Osteocyte (in vitro differentiated cells): ENCODE measurements at regions not wholly inside any gene's neighbourhood (a gene's known extent, or its start where the extent isn't known, plus 50 kb on each side); places are given as distances from the start of the nearest gene placed in this dataset.

Source experiments
- DNase-seq: peaks from one replicate; pipeline ENCODE4 v3.0.0; 2021; ENCODE audit warnings: mixed read lengths; ENCODE audit not compliant: unreplicated experiment; ENCODE audit errors: extremely low spot score
- H3K27ac Mint-ChIP-seq: one replicate; pipeline ENCODE4 v1.8.0; 2021; ENCODE audit warnings: mild to moderate bottlenecking, mixed read lengths; ENCODE audit not compliant: unreplicated experiment
- H3K27me3 Mint-ChIP-seq: one replicate; pipeline ENCODE4 v1.8.0; 2021; ENCODE audit warnings: mixed read lengths; ENCODE audit not compliant: unreplicated experiment
- H3K36me3 Mint-ChIP-seq: one replicate; pipeline ENCODE4 v1.8.0; 2021; ENCODE audit warnings: mixed read lengths; ENCODE audit not compliant: unreplicated experiment
- H3K4me1 Mint-ChIP-seq: one replicate; pipeline ENCODE4 v1.8.0; 2021; ENCODE audit warnings: mixed read lengths; ENCODE audit not compliant: unreplicated experiment
- H3K4me3 Mint-ChIP-seq: one replicate; pipeline ENCODE4 v1.8.0; 2021; ENCODE audit warnings: mild to moderate bottlenecking, moderate library complexity, mixed read lengths; ENCODE audit not compliant: unreplicated experiment
- H3K9me3 Mint-ChIP-seq: one replicate; pipeline ENCODE4 v1.8.0; 2021; ENCODE audit warnings: mixed read lengths; ENCODE audit not compliant: unreplicated experiment
- TF ChIP-seq, protein P1 (sequence below): fragments of 200-600 bp; sonication (generic); IDR thresholded peaks from 2 replicates; pipeline ENCODE4 v1.5.0; 2021; ENCODE audit warnings: antibody characterized with exemption, mild to moderate bottlenecking, moderate library complexity

DNA sequence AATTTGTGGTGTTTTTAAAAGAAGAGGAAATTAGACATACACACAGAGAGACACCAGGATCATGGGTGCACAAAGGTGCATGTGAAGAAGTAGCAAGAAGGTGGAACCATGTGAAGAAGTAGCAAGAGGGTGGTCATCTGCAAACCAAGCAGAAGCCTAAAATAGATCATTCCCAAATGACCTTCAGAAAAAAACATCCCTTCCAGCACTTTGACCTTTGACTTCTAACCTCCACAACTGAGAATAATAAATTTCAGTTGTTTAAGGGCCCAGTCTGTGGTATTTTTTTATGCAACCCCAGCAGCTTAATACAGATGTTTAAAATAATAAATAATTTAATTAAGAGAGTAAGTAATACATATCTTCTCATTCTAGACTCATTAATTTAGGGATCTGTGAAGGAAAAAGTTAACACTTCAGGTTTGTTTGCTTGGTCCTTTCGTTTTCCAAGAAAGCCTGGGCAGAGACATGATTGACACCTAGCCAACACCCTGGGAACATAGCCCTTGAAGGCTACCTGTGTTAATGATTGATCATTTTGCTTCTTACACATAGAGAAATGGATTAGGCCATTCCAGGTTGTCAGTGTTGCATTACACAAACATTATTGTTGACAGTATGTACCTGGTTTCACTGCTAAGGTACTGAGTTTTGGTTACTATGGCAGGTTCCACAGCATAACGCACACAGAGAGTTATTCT is 1331.2 kb upstream of the GBE1 start:
- Mint-ChIP-seq H3K4me1 (no peaks in the 10 kb centered on the region), H3K36me3 (no peaks in the 10 kb centered on the region), H3K27me3 (no peaks in the 10 kb centered on the region), H3K27ac (no peak overlapping the region), H3K4me3 (no peak overlapping the region), H3K9me3 (no peaks in the 10 kb centered on the region)
- TF ChIP-seq, protein P1, sequence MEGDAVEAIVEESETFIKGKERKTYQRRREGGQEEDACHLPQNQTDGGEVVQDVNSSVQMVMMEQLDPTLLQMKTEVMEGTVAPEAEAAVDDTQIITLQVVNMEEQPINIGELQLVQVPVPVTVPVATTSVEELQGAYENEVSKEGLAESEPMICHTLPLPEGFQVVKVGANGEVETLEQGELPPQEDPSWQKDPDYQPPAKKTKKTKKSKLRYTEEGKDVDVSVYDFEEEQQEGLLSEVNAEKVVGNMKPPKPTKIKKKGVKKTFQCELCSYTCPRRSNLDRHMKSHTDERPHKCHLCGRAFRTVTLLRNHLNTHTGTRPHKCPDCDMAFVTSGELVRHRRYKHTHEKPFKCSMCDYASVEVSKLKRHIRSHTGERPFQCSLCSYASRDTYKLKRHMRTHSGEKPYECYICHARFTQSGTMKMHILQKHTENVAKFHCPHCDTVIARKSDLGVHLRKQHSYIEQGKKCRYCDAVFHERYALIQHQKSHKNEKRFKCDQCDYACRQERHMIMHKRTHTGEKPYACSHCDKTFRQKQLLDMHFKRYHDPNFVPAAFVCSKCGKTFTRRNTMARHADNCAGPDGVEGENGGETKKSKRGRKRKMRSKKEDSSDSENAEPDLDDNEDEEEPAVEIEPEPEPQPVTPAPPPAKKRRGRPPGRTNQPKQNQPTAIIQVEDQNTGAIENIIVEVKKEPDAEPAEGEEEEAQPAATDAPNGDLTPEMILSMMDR: no peak
- DNase-seq: no peak

DNA sequence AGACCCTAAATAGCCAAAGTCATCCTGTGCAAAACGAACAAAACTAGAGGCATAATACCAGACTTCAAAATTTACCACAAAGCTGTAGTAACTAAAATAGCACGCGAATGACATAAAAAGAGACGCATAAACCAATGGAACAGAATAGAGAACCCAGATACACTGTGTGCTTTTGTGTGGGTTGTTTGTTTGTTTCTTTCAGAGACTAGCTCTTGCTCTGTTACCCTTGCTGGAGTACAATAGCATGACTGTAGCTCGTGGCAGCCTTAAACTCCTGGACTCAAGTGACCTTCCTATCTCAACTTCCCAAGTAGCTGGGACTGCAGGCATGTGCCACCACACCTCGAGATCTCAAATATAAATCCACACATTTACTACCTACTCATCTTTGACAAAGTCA is 1314.6 kb upstream of the GBE1 start:
- H3K27me3 Mint-ChIP-seq: no peaks in the 10 kb centered on the region
- no peak overlapping the region for H3K27ac Mint-ChIP-seq
- TF ChIP-seq, protein P1: no peak
- H3K36me3 Mint-ChIP-seq: peaks cover 2% of the 10 kb centered on the region
- peaks cover 8% of the 10 kb centered on the region for H3K9me3 Mint-ChIP-seq
- no peaks in the 10 kb centered on the region for H3K4me1 Mint-ChIP-seq
- DNase-seq: no peak
- no peak overlapping the region for H3K4me3 Mint-ChIP-seq

DNA sequence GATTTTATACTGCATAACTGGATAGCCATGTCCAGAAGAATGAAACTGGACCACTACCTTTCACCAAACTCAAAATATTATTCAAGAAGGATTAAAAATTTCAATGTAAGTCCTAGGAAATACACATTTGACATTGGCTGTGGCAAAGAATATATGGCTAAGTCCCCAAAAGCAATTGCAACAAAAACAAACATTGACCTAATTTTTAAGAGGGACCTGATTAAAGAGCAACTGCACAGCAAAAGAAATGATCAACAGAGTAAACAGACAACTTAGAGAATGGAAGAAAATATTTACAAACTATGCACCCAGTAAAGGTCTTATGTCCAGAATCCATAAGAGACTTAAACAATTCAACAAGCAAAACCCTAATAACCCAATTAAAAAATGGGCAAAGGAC is 1313.0 kb upstream of the GBE1 start:
- Mint-ChIP-seq H3K9me3 (peaks cover 8% of the 10 kb centered on the region), H3K27ac (no peak overlapping the region), H3K4me3 (no peak overlapping the region), H3K36me3 (no peaks in the 10 kb centered on the region), H3K4me1 (no peaks in the 10 kb centered on the region), H3K27me3 (no peaks in the 10 kb centered on the region)
- TF ChIP-seq, protein P1: no peak
- DNase-seq: no peak

DNA sequence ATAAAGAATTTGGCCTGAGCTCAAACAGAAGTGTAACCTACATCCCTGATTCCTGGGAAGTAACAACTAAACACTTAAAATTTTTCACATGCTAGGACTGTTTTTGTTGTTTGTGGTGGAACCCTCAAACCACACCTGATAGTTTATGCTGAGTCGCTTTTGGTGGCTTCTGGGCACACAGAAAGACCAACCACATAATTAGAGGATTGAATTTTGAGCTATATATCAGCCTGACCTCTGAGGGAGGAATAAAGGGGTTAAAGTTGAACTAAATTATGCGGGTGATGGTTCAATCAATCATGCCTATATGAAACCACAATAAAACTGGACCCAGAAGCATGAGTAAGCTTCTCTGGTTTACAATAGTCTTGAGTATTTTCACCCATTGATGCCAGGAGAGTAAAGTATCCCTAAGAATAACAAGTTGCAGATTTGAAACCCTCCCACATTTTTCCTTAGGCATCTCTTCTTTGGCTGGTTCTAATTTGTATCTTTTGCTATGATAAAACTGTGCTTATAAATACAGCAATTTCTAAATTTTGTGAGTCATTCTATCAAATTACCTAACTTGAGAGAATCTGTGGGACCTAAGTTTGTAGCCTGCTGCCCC is 1304.5 kb upstream of the GBE1 start:
- DNase-seq: no peak
- Mint-ChIP-seq H3K4me3 (no peak overlapping the region), H3K36me3 (peaks cover 5% of the 10 kb centered on the region), H3K27me3 (no peaks in the 10 kb centered on the region), H3K4me1 (peaks cover 35% of the 10 kb centered on the region), H3K9me3 (peaks cover 9% of the 10 kb centered on the region), H3K27ac (peak overlapping the region; percentile 19)
- TF ChIP-seq, protein P1: no peak

DNA sequence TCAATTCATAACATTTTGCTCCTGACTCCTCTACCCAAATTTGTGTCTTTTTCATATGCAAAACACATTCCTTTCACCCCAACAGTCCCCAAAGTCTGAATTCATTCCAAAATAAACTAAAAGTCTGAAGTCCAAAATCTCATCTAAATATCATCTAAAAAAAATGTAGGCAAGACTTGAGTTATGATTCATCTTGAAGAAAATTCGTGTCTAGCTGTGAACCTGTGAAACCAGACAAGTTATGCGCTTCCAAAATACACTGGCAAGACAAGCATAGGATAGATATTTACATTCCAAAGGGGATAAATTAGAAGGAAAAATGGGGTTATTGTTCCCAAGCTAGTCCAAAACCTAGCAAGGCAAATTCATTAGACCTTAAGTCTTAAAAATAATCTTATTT is 1302.0 kb upstream of the GBE1 start:
- TF ChIP-seq, protein P1: no peak
- Mint-ChIP-seq H3K4me1 (peaks cover 49% of the 10 kb centered on the region), H3K27me3 (no peaks in the 10 kb centered on the region), H3K36me3 (peaks cover 13% of the 10 kb centered on the region), H3K27ac (peak overlapping the region; percentile 56), H3K4me3 (no peak overlapping the region), H3K9me3 (peaks cover 21% of the 10 kb centered on the region)
- no peak for DNase-seq
